Epithelial cell of esophagus (primary cell): ENCODE measurements at regions not wholly inside any gene's neighbourhood (a gene's known extent, or its start where the extent isn't known, plus 50 kb on each side); places are given as distances from the start of the nearest gene placed in this dataset.
"Not testable (repeated sequence)": the region's sequence is repeated elsewhere in the genome, so short reads cannot be mapped to it uniquely, and the experiment has no call there.

Experiments used
- DNase-seq: peaks from one replicate; pipeline ENCODE4 v3.0.0; 2010; ENCODE audit warnings: low read depth
- H3K4me3 ChIP-seq: 2 replicates; pipeline ENCODE4 v1.5.1; 2011; ENCODE audit warnings: mild to moderate bottlenecking, low read length, control low read depth
- CTCF ChIP-seq: IDR thresholded peaks from 2 replicates; pipeline ENCODE4 v1.5.1; 2011; ENCODE audit warnings: low read depth, mild to moderate bottlenecking, low read length, control low read depth, inconsistent platforms; ENCODE audit not compliant: insufficient read depth; ENCODE audit errors: missing control alignments

GRCh38 chr1:71292203-71292602, 211.4 kb upstream of the ZRANB2 start:
- H3K4me3 ChIP-seq = no peak overlapping the region

GRCh38 chr1:71290506-71291237, 209.8 kb upstream of the ZRANB2 start:
- not testable (repeated sequence) for DNase-seq, H3K4me3 ChIP-seq

More at GRCh38 chr1:71292203-71292602, 211.4 kb upstream of the ZRANB2 start:
- no peak for TF ChIP-seq CTCF
- no peak for DNase-seq

GRCh38 chr1:71285529-71285928, 204.7 kb upstream of the ZRANB2 start:
- no peak overlapping the region for H3K4me3 ChIP-seq
- peak; percentile 89 for DNase-seq
- no peak for TF ChIP-seq CTCF

- no peak overlapping the region for H3K4me3 ChIP-seq
- peak; percentile 42 for DNase-seq
- no peak for TF ChIP-seq CTCF
These were observed 195.6 kb upstream of the ZRANB2 start for GRCh38 chr1:71276466-71276865.

- DNase-seq = no peak
These were observed 192.5 kb upstream of the ZRANB2 start for GRCh38 chr1:71273334-71273733.

GRCh38 chr1:71270394-71270915, 189.6 kb upstream of the ZRANB2 start:
- H3K4me3 ChIP-seq = no peak overlapping the region
- TF ChIP-seq CTCF = no peak
- no peak for DNase-seq

More at GRCh38 chr1:71273334-71273733, 192.5 kb upstream of the ZRANB2 start:
- no peak for TF ChIP-seq CTCF
- H3K4me3 ChIP-seq = no peak overlapping the region

GRCh38 chr1:71269818-71270217, 189.0 kb upstream of the ZRANB2 start:
- H3K4me3 ChIP-seq = no peak overlapping the region
- peak; percentile 13 for DNase-seq
- no peak for TF ChIP-seq CTCF
